ENCODE measurements at regions not wholly inside any gene's neighbourhood (a gene's known extent, or its start where the extent isn't known, plus 50 kb on each side); places are given as distances from the start of the nearest gene placed in this dataset.

GRCh38 chr9:2291980-2292704, 277.0 kb downstream of the SMARCA2 start:
- Histone ChIP-seq H3K27me3 (no peaks in the 10 kb centered on the region), H3K27ac (peak overlapping the region in 1 of 4 donors; percentile 46), H3K4me1 (peaks cover 0 to 7% (median 0%) of the 10 kb centered on the region in 4 donors), H3K4me3 (no peak overlapping the region), H3K36me3 (no peaks in the 10 kb centered on the region), H3K9me3 (no peaks in the 10 kb centered on the region)
- DNase-seq (peak in 1 of 2 donors; percentile 62), ATAC-seq (ENCODE audit: low FRiP score in 2 of 2) (peak in 1 of 2 donors; percentile 8)
- 73 to 79% methylated on average over 8 of the region's 8 CpGs for WGBS, 2 donors
- no peak for TF ChIP-seq EP300 (IDR thresholded peaks at IDR 0.05)
- TF ChIP-seq, protein P1, sequence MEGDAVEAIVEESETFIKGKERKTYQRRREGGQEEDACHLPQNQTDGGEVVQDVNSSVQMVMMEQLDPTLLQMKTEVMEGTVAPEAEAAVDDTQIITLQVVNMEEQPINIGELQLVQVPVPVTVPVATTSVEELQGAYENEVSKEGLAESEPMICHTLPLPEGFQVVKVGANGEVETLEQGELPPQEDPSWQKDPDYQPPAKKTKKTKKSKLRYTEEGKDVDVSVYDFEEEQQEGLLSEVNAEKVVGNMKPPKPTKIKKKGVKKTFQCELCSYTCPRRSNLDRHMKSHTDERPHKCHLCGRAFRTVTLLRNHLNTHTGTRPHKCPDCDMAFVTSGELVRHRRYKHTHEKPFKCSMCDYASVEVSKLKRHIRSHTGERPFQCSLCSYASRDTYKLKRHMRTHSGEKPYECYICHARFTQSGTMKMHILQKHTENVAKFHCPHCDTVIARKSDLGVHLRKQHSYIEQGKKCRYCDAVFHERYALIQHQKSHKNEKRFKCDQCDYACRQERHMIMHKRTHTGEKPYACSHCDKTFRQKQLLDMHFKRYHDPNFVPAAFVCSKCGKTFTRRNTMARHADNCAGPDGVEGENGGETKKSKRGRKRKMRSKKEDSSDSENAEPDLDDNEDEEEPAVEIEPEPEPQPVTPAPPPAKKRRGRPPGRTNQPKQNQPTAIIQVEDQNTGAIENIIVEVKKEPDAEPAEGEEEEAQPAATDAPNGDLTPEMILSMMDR (IDR thresholded peaks at IDR 0.05): no peak
- no peak for TF ChIP-seq POLR2A (IDR thresholded peaks at IDR 0.05)
- no peak for TF ChIP-seq POLR2AphosphoS5 (IDR thresholded peaks at IDR 0.05)

- WGBS, 2 donors: 79 to 83% methylated on average over 2 of the region's 2 CpGs
- H3K27ac ChIP-seq: peak overlapping the region in 1 of 4 donors; percentile 16
- DNase-seq (no peak), ATAC-seq (ENCODE audit: low FRiP score in 2 of 2) (no peak)
- no peaks in the 10 kb centered on the region for H3K9me3 ChIP-seq
- no peak overlapping the region for H3K4me3 ChIP-seq
- H3K36me3 ChIP-seq: no peaks in the 10 kb centered on the region
- peaks cover 0 to 4% (median 0%) of the 10 kb centered on the region in 4 donors for H3K4me1 ChIP-seq
- no peak for TF ChIP-seq EP300 (IDR thresholded peaks at IDR 0.05)
- no peak for TF ChIP-seq POLR2A (IDR thresholded peaks at IDR 0.05)
- TF ChIP-seq, protein P1 (IDR thresholded peaks at IDR 0.05): no peak
- no peak for TF ChIP-seq POLR2AphosphoS5 (IDR thresholded peaks at IDR 0.05)
- H3K27me3 ChIP-seq: no peaks in the 10 kb centered on the region
Measured at GRCh38 chr9:2292733-2293132, 277.6 kb downstream of the SMARCA2 start.

GRCh38 chr9:2297771-2298170, 282.6 kb downstream of the SMARCA2 start:
- Histone ChIP-seq H3K4me1 (peaks cover 0 to 3% (median 0%) of the 10 kb centered on the region in 4 donors), H3K9me3 (no peaks in the 10 kb centered on the region), H3K36me3 (no peaks in the 10 kb centered on the region), H3K27me3 (no peaks in the 10 kb centered on the region), H3K27ac (no peak overlapping the region), H3K4me3 (no peak overlapping the region)
- no peak for TF ChIP-seq POLR2AphosphoS5 (IDR thresholded peaks at IDR 0.05)
- TF ChIP-seq POLR2A (IDR thresholded peaks at IDR 0.05): no peak
- TF ChIP-seq EP300 (IDR thresholded peaks at IDR 0.05): no peak
- TF ChIP-seq, protein P1 (IDR thresholded peaks at IDR 0.05): no peak
- no peak for ATAC-seq (ENCODE audit: low FRiP score in 2 of 2)
- WGBS, 2 donors: 65 to 67% methylated on average over 1 of the region's 1 CpG
- DNase-seq: no peak

DNA sequence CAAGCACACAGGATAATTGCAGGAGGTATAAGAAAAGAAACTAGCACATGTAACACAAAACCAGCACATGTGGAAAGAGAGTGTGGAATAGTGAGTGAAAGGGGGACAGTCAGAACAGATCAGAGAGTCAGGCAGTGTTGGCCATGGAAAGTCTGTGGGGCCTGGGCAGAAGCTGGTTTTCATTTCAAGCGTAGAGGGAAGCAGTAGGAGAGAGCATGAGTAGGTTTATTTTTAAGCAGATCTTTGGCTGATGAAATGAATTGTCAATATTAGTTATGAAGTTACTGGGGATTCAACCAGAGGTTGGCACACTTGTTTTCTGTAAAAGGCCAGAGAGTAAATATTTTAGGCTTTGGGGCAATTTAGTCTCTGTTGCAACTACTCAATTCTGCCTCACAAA, 283.1 kb downstream of the SMARCA2 start:
- Histone ChIP-seq H3K36me3 (no peaks in the 10 kb centered on the region), H3K27me3 (no peaks in the 10 kb centered on the region), H3K4me1 (peaks cover 0 to 3% (median 0%) of the 10 kb centered on the region in 4 donors), H3K4me3 (no peak overlapping the region), H3K9me3 (no peaks in the 10 kb centered on the region), H3K27ac (peak overlapping the region in 1 of 4 donors; percentile 70)
- ATAC-seq (ENCODE audit: low FRiP score in 2 of 2) (no peak), DNase-seq (no peak)
- TF ChIP-seq POLR2A (IDR thresholded peaks at IDR 0.05): no peak
- TF ChIP-seq EP300 (IDR thresholded peaks at IDR 0.05): no peak
- TF ChIP-seq, protein P1 (IDR thresholded peaks at IDR 0.05): no peak
- no peak for TF ChIP-seq POLR2AphosphoS5 (IDR thresholded peaks at IDR 0.05)
- 78 to 81% methylated on average over 1 of the region's 1 CpG for WGBS, 2 donors

Data from upper lobe of left lung (tissue), 6 donors.